DND-41 (cell line): ENCODE measurements at regions not wholly inside any gene's neighbourhood (a gene's known extent, or its start where the extent isn't known, plus 50 kb on each side); places are given as distances from the start of the nearest gene placed in this dataset.

Source experiments
- ATAC-seq: fragments of 200-7000 bp; cut with Tn5 transposase; 3 replicates; pipeline ENCODE4 v1.9.1; 2021; ENCODE audit warnings: low read depth; ENCODE audit not compliant: insufficient read depth
- DNase-seq: peaks from one replicate; pipeline ENCODE4 v3.0.0-alpha.2; 2020
- H2AFZ ChIP-seq: 2 replicates; pipeline ENCODE4 v1.6.0; 2012; ENCODE audit warnings: low read depth, low read length
- H3K27ac ChIP-seq: 2 replicates; pipeline ENCODE4 v1.5.1; 2012; ENCODE audit warnings: low read length, inconsistent platforms
- H3K27me3 ChIP-seq: fragments of 200-600 bp; sonication (generic); 2 replicates; pipeline ENCODE4 v1.6.0; 2012; ENCODE audit warnings: low read length, mild to moderate bottlenecking, inconsistent platforms; ENCODE audit not compliant: insufficient read depth, poor library complexity
- H3K36me3 ChIP-seq: 2 replicates; pipeline ENCODE4 v1.5.1; 2012; ENCODE audit warnings: low read length, inconsistent platforms; ENCODE audit not compliant: insufficient read depth
- H3K4me1 ChIP-seq: 2 replicates; pipeline ENCODE4 v1.5.1; 2012; ENCODE audit warnings: mild to moderate bottlenecking, low read length; ENCODE audit not compliant: insufficient read depth
- H3K4me2 ChIP-seq: 2 replicates; pipeline ENCODE4 v1.6.0; 2012; ENCODE audit warnings: mild to moderate bottlenecking, moderate library complexity, low read length, inconsistent platforms; ENCODE audit not compliant: insufficient read depth
- H3K4me3 ChIP-seq, 2 experiments: fragments of 200-600 bp in 1 of 2; shearing (Covaris generic) in 1 of 2; 2 replicates each; pipeline ENCODE4 v1.5.1; 2012 to 2016; ENCODE audit warnings: inconsistent platforms in 2 of 2, low read length in 2 of 2, mild to moderate bottlenecking in 2 of 2, low read depth in 1 of 2, moderate library complexity in 1 of 2
- H3K79me2 ChIP-seq: 2 replicates; pipeline ENCODE4 v1.6.0; 2012; ENCODE audit warnings: low read length, inconsistent platforms; ENCODE audit not compliant: insufficient read depth
- H3K9ac ChIP-seq: 2 replicates; pipeline ENCODE4 v1.6.0; 2012; ENCODE audit warnings: low read depth, mild to moderate bottlenecking, inconsistent platforms, low read length, moderate library complexity
- H3K9me3 ChIP-seq: 2 replicates; pipeline ENCODE4 v1.5.1; 2012; ENCODE audit warnings: low read length, moderate library complexity, mild to moderate bottlenecking, inconsistent platforms; ENCODE audit not compliant: insufficient read depth, severe bottlenecking
- H4K20me1 ChIP-seq: 2 replicates; pipeline ENCODE4 v1.6.0; 2012; ENCODE audit warnings: low read length; ENCODE audit not compliant: insufficient read depth
- CTCF ChIP-seq: IDR thresholded peaks from 2 replicates; pipeline ENCODE4 v1.5.1; 2012; ENCODE audit warnings: borderline replicate concordance, low read length, moderate library complexity, mild to moderate bottlenecking; ENCODE audit not compliant: poor library complexity, severe bottlenecking; ENCODE audit errors: extremely low read depth
- EZH2 ChIP-seq: IDR thresholded peaks from 3 replicates; pipeline ENCODE4 v1.6.1; 2012; ENCODE audit warnings: borderline replicate concordance, low read depth, mild to moderate bottlenecking, moderate library complexity, low read length, inconsistent platforms; ENCODE audit not compliant: severe bottlenecking

- TF ChIP-seq CTCF, result no peak
- TF ChIP-seq EZH2, result no peak
- Histone ChIP-seq H3K36me3 (no peaks in the 10 kb centered on the region), H3K4me3 (no peak overlapping the region), H3K9me3 (no peaks in the 10 kb centered on the region), H3K27ac (no peak overlapping the region), H3K4me2 (no peak overlapping the region), H3K79me2 (no peaks in the 10 kb centered on the region), H3K4me1 (no peaks in the 10 kb centered on the region), H4K20me1 (no peaks in the 10 kb centered on the region), H2AFZ (no peak overlapping the region), H3K27me3 (peaks cover 2% of the 10 kb centered on the region), H3K9ac (no peak overlapping the region)
- no peak for DNase-seq
- no peak for ATAC-seq
Measured at GRCh38 chr13:40503966-40504591, 162.4 kb downstream of the FOXO1 start.

- no peak for TF ChIP-seq CTCF
- TF ChIP-seq EZH2, result no peak
- Histone ChIP-seq H3K4me3 (no peak overlapping the region), H3K79me2 (no peaks in the 10 kb centered on the region), H3K9me3 (no peaks in the 10 kb centered on the region), H3K27me3 (peaks cover under 1% of the 10 kb centered on the region), H3K9ac (no peak overlapping the region), H4K20me1 (no peaks in the 10 kb centered on the region), H3K4me1 (no peaks in the 10 kb centered on the region), H3K27ac (no peak overlapping the region), H3K36me3 (no peaks in the 10 kb centered on the region), H3K4me2 (no peak overlapping the region), H2AFZ (no peak overlapping the region)
- no peak for ATAC-seq
- no peak for DNase-seq
Measured at GRCh38 chr13:40504641-40505040, 161.8 kb downstream of the FOXO1 start.

- no peaks in the 10 kb centered on the region for H3K27me3 ChIP-seq
- DNase-seq, result no peak
- no peak overlapping the region for H2AFZ ChIP-seq
- H3K27ac ChIP-seq, result no peak overlapping the region
- TF ChIP-seq CTCF, result no peak
- no peak for TF ChIP-seq EZH2
- no peaks in the 10 kb centered on the region for H3K79me2 ChIP-seq
- H3K9ac ChIP-seq, result no peak overlapping the region
- no peak overlapping the region for H3K4me2 ChIP-seq
- H3K4me3 ChIP-seq, result no peak overlapping the region
- no peaks in the 10 kb centered on the region for H4K20me1 ChIP-seq
- no peaks in the 10 kb centered on the region for H3K9me3 ChIP-seq
- H3K36me3 ChIP-seq, result no peaks in the 10 kb centered on the region
- H3K4me1 ChIP-seq, result no peaks in the 10 kb centered on the region
- no peak for ATAC-seq
Measured at GRCh38 chr13:40505196-40505595, 161.2 kb downstream of the FOXO1 start.
